GM19438 (cell line): ENCODE measurements at regions not wholly inside any gene's neighbourhood (a gene's known extent, or its start where the extent isn't known, plus 50 kb on each side); places are given as distances from the start of the nearest gene placed in this dataset.

Source experiments
- ATAC-seq: cut with Tn5 transposase; IDR thresholded peaks from one replicate; pipeline ENCODE4 v1.9.1; 2021; ENCODE audit warnings: low read depth; ENCODE audit not compliant: unreplicated experiment

- ATAC-seq: no peak
These were observed 361.1 kb upstream of the CHRM3 start for GRCh38 chr1:239025223-239025622.

DNA sequence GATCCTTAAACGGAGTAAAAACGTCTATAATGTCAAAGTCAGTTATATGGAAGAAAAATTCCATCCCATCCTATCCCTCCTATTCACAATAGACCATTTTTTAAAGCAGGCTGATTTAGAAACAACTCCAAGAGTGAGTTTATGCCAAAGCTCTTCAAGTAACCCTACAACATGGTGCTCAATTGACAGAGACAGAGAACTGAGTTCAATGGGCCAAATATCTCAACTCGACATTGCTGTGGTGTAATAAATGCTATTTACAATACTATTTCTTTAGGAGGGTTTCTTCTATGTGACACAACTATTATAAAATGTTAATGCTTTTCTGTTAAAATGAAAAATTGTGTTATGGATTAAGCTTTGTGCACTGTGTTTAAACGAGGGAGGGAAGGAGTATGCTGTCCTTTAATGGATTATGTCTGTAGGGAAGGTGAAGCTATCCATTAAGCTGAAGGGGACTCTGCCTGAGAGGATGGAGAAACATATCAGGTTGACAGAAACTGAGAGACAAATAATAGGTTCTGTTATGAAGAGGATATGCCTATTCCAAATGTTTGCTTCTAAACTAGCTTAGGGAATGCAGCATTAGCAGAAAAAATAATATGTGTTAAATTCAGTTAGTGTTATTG lies 362.5 kb upstream of the CHRM3 start:
- ATAC-seq: no peak

- no peak for ATAC-seq
These were observed 370.0 kb upstream of the CHRM3 start for GRCh38 chr1:239016337-239016736.

GRCh38 chr1:239011382-239011781 lies 375.0 kb upstream of the CHRM3 start:
- ATAC-seq: no peak

GRCh38 chr1:239008568-239008967 lies 377.8 kb upstream of the CHRM3 start:
- ATAC-seq: no peak

DNA sequence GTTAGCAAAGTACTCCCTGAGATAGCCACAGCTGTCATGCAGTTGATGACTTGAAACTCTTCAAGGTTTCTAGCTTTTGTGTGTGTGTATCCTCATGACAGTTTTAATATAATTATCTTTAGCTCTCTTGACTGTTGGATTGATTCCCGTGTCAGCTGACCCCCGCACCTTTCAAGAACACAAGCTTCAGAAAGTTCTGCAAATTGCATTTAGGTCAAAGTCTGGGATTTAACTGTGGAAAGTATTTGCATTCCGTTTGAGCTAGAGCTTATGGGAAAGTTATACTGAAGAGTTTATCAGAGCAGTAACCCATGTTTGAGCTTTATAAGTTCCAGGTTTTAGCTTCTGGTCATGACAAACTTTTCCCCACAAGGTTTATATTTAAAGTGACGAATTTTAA lies 380.1 kb upstream of the CHRM3 start:
- no peak for ATAC-seq

DNA sequence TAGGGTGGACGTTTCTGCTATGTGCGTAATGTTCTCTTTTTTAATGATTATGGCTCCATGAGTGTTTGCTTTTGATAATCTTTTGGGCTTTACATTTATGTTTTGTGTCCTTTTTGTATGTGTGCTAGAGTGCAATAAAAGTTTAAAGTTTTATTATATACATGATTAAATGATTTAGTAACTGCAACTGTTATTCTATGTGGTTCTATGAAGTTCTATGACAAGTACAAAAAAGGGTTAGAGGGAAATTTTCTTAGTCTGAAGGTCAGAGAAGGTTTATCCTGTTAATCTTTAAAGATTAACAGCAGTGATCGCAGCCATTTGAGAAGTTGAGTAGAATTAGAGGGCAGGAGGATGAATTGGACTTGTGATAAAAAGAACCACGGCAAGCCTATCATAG lies 386.4 kb upstream of the CHRM3 start:
- no peak for ATAC-seq

DNA sequence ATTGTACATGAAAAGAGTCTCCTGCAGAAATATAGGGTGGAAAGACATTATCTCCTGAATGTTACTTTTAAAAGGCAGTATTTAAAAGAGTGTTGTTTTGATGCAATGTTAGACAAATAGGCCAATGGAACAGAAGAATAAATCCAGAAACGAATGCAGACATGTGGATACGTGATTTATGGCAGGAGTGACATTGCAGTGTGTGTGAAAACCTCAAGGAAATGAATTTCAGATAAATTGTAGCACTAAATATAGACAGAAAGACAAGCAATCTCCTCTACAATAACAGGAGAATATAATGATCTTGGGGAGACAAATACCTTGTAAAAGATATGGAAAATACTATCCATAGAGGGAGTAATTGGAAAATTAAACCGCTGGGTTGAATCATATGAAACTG lies 387.8 kb upstream of the CHRM3 start:
- ATAC-seq: no peak

DNA sequence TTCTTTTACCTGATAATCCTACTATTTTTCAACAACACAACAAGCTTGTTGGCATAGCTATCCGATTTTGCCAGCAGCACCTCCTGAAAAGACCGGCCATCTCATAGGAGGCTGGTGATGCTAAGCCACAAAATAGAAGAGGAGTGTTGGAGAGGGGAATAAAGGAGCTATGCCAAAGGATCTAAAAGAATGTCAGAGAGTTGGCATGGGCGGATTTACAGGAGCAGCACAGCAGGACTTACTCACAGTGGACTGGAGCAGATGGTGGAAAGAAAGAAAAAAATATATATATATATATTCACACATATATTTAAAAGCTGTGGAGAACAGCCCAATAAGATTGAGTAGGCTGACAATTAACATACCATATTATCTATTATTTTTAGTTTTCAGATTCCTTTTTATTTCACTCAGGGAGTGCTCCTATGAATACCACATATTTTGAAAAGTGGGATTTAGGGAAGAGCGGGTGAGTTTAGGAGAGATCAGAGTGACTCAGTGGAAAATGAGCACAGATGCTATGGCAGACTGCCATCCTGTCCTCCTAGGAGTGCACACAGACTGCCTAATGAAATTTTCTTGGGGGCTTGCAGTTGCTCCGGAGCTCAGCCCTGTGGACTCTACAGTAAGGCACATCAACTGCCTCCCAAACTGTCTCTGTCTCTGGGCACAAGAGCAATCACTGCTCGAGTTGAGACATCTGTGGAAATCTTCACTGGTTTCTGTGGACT lies 394.4 kb upstream of the CHRM3 start:
- no peak for ATAC-seq

- ATAC-seq: no peak
These were observed 401.1 kb upstream of the CHRM3 start for GRCh38 chr1:238985312-238985711.

GRCh38 chr1:238982736-238983135 lies 403.6 kb upstream of the CHRM3 start:
- no peak for ATAC-seq

GRCh38 chr1:238981317-238981933 lies 404.9 kb upstream of the CHRM3 start:
- no peak for ATAC-seq

- no peak for ATAC-seq
These were observed 406.3 kb upstream of the CHRM3 start for GRCh38 chr1:238980053-238980452.

DNA sequence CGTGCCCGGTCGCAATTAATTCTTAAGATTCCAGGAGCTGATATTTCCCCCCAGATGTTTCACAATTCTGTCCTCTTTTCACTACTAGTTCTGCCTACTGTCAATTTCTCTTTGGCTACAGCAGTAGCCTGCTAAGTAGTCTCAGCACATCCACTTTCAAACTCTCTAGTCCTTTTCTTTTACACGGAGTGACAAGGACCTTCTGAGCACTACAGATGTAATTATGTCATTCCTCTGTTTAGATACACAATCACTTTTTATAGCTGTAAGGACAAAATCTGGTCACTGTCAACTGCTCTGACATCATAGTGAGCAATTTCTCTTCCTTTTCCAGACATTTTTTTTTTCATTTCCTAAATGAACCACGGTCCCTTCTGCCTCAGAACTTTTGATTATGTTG lies 421.7 kb upstream of the CHRM3 start:
- ATAC-seq: no peak

DNA sequence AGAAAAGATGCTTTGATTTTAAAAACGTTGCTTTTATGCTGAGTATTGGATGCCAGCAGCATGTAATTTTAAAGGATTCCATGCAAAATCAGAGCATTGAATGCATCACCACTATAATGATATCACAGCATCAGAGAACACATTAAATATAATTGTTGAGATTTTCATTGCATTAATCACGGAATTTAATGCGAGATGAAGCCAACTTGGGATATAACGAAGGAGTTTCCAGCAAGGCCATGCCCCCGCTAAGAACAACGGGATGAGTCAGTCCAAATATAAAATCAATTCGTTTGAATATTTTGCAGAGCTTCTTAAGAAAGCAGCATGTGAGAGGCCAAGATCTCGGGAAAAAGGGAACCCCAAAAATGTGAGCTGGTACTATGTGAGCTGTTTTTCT lies 423.4 kb upstream of the CHRM3 start:
- no peak for ATAC-seq

GRCh38 chr1:238961790-238962189 lies 424.6 kb upstream of the CHRM3 start:
- no peak for ATAC-seq

- no peak for ATAC-seq
These were observed 426.3 kb upstream of the CHRM3 start for GRCh38 chr1:238960071-238960470.

DNA sequence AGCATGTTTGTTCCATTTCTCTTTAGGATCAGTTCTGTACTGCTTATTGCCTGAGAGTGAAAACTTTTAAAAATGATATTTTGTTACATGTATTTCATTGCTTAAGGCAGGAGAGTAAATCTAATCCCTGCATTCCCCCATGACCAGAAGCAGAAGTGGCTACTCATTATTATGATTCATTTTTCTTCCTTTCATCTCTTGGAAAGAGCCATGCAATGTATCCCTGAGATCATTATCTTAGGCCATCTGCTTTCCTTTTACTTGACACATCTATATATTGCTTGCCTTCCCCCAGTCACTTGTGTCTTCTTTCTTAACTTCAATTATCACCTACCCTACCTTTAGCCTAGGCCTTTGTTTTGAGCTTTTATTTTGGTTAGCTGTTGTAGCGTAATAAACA lies 430.4 kb upstream of the CHRM3 start:
- no peak for ATAC-seq

DNA sequence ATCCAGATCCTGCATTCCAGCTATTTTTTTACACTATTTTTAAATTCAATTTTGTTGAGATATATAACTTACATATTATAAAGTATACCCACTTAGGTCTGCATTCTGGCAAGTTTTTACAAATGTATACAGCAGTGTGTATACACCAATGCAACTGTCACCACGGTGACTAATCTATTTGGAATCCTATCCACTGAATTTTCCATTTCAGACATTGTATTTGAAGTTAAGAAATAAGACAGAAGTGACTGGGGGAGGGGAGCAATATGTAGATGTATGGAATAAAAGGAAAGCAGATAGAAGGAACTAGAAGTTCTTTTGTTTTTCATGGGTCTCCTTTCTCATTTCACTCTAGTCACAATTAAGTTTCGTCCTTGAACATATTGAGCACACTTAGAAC lies 431.5 kb upstream of the CHRM3 start:
- ATAC-seq: no peak

GRCh38 chr1:238953448-238954010 lies 432.8 kb upstream of the CHRM3 start:
- no peak for ATAC-seq

- ATAC-seq: no peak
These were observed 434.6 kb upstream of the CHRM3 start for GRCh38 chr1:238951809-238952208.

DNA sequence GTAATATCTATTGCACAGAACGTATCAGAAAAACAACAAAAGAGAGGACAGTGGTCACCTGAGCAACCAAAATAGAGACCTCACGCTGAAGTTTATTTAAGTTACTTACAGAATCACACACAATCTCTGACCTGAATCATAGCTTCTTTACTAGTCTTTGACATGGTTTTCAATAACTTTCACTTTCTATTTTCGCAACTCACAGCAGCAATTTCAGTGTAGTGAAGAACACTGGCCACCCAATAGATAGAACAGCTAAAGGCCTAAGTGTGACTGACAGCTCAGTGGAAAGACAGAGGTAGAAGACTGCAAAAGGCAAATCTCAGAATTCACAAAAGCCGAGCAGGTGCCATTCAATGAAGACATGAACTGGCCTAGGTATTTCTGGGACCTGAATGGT lies 435.6 kb upstream of the CHRM3 start:
- no peak for ATAC-seq
